ENCODE measurements at regions not wholly inside any gene's neighbourhood (a gene's known extent, or its start where the extent isn't known, plus 50 kb on each side); places are given as distances from the start of the nearest gene placed in this dataset.

DNA sequence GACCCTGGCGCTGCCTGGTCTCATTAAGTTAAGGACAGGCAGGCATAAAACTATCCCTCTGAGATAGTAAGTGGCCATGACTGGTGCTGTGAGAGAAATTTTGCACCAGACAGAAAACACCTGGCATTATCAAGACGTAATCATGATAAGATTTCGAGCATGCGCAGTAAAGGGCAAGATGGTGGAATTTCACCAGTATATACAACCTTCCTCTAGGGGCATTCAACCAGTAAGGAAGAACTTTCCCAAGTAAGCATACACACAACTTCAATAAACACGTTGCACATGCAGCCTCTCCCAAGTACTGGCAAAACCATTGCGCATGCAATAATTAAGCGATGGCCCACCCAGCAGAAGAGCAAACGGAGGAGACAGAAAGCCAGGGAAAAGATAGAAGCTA is 1376.4 kb upstream of the CRIM1 start:
- Histone ChIP-seq H3K36me3 (ENCODE audit: control insufficient read depth in 4 of 4, insufficient read depth in 3 of 4, low read depth in 1 of 4, low read length in 3 of 4) (no peaks in the 10 kb centered on the region), H3K4me1 (ENCODE audit: control insufficient read depth in 4 of 4, insufficient read depth in 4 of 4, low read length in 3 of 4) (no peaks in the 10 kb centered on the region), H3K9me3 (ENCODE audit: control insufficient read depth in 4 of 4, low read length in 3 of 4) (no peaks in the 10 kb centered on the region), H3K27me3 (ENCODE audit: control insufficient read depth in 4 of 4, insufficient read depth in 4 of 4, low read length in 3 of 4) (no peaks in the 10 kb centered on the region), H3K4me3 (ENCODE audit: low read depth in 1 of 3, low read length in 3 of 3) (no peak overlapping the region), H3K27ac (ENCODE audit: low read depth in 1 of 2, low read length in 2 of 2) (no peak overlapping the region), H3K9ac (ENCODE audit: low read depth in 1 of 2, low read length in 2 of 2) (no peak overlapping the region)
- WGBS, result 75% methylated on average over 8 of the region's 8 CpGs
- no peak for DNase-seq (ENCODE audit: low spot score)
- TF ChIP-seq HNF4A (conservative IDR thresholded peaks at IDR 0.05) (no peak), SP1 (IDR thresholded peaks at IDR 0.05) (no peak), TAF1 (conservative IDR thresholded peaks at IDR 0.05) (no peak), FOXA1 (IDR thresholded peaks at IDR 0.05) (no peak), GABPA (IDR thresholded peaks at IDR 0.05 in 1 of 2, conservative IDR thresholded peaks at IDR 0.05 in 1 of 2) (no peak), FOXA2 (IDR thresholded peaks at IDR 0.05) (no peak), YY1 (IDR thresholded peaks at IDR 0.05) (no peak), RAD21 (IDR thresholded peaks at IDR 0.05) (no peak), HNF4G (IDR thresholded peaks at IDR 0.05) (no peak), RXRA (IDR thresholded peaks at IDR 0.05) (no peak), EGR1 (IDR thresholded peaks at IDR 0.05; ENCODE audit: low read depth in 2 of 2) (no peak), JUND (IDR thresholded peaks at IDR 0.05) (no peak), REST (IDR thresholded peaks at IDR 0.05) (no peak)
- TF ChIP-seq, protein P1, sequence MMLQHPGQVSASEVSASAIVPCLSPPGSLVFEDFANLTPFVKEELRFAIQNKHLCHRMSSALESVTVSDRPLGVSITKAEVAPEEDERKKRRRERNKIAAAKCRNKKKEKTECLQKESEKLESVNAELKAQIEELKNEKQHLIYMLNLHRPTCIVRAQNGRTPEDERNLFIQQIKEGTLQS (IDR thresholded peaks at IDR 0.05), result no peak
- TF ChIP-seq, protein P2, sequence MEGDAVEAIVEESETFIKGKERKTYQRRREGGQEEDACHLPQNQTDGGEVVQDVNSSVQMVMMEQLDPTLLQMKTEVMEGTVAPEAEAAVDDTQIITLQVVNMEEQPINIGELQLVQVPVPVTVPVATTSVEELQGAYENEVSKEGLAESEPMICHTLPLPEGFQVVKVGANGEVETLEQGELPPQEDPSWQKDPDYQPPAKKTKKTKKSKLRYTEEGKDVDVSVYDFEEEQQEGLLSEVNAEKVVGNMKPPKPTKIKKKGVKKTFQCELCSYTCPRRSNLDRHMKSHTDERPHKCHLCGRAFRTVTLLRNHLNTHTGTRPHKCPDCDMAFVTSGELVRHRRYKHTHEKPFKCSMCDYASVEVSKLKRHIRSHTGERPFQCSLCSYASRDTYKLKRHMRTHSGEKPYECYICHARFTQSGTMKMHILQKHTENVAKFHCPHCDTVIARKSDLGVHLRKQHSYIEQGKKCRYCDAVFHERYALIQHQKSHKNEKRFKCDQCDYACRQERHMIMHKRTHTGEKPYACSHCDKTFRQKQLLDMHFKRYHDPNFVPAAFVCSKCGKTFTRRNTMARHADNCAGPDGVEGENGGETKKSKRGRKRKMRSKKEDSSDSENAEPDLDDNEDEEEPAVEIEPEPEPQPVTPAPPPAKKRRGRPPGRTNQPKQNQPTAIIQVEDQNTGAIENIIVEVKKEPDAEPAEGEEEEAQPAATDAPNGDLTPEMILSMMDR (IDR thresholded peaks at IDR 0.05; ENCODE audit: low read depth, low read length, missing input control), result no peak
- TF ChIP-seq, protein P3, sequence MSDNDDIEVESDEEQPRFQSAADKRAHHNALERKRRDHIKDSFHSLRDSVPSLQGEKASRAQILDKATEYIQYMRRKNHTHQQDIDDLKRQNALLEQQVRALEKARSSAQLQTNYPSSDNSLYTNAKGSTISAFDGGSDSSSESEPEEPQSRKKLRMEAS (IDR thresholded peaks at IDR 0.05), result no peak

DNA sequence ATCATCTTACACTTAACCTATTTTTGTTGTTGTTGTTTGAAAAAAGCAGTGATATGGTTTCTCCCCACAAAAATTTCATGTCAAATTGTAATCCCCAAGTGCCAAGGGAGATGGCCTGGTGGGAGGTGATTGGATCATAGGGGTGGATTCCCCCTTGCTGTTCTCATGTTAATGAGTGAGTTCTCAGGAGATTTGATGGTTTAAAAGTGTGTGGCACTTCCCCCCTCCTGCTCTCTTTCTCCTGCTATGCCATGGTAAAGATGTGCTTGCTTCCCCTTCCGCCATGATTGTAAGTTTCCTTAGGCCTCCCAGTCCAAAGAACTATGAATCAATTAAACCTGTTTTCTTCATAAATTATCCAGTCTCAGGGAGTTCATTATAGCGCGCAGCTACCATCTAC is 1362.7 kb upstream of the FAM98A start:
- H3K36me3 ChIP-seq (ENCODE audit: control insufficient read depth in 4 of 4, insufficient read depth in 3 of 4, low read depth in 1 of 4, low read length in 3 of 4), result no peaks in the 10 kb centered on the region
- 89% methylated on average over 3 of the region's 3 CpGs for WGBS

More for the DNA sequence above, 1362.7 kb upstream of the FAM98A start:
- DNase-seq (ENCODE audit: low spot score), result no peak
- Histone ChIP-seq H3K4me1 (ENCODE audit: control insufficient read depth in 4 of 4, insufficient read depth in 4 of 4, low read length in 3 of 4) (no peaks in the 10 kb centered on the region), H3K4me3 (ENCODE audit: low read depth in 1 of 3, low read length in 3 of 3) (no peak overlapping the region), H3K27ac (ENCODE audit: low read depth in 1 of 2, low read length in 2 of 2) (no peak overlapping the region), H3K27me3 (ENCODE audit: control insufficient read depth in 4 of 4, insufficient read depth in 4 of 4, low read length in 3 of 4) (no peaks in the 10 kb centered on the region), H3K9me3 (ENCODE audit: control insufficient read depth in 4 of 4, low read length in 3 of 4) (no peaks in the 10 kb centered on the region), H3K9ac (ENCODE audit: low read depth in 1 of 2, low read length in 2 of 2) (no peak overlapping the region)
- TF ChIP-seq FOXA1 (IDR thresholded peaks at IDR 0.05), result no peak
- no peak for TF ChIP-seq HNF4G (IDR thresholded peaks at IDR 0.05)
- TF ChIP-seq FOXA2 (IDR thresholded peaks at IDR 0.05), result no peak
- TF ChIP-seq NR2F2 (IDR thresholded peaks at IDR 0.05), result no peak
- no peak for TF ChIP-seq RXRA (IDR thresholded peaks at IDR 0.05)
- no peak for TF ChIP-seq REST (IDR thresholded peaks at IDR 0.05)
- no peak for TF ChIP-seq EGR1 (IDR thresholded peaks at IDR 0.05; ENCODE audit: low read depth in 2 of 2)
- TF ChIP-seq, protein P2 (IDR thresholded peaks at IDR 0.05; ENCODE audit: low read depth, low read length, missing input control), result no peak
- TF ChIP-seq RAD21 (IDR thresholded peaks at IDR 0.05), result no peak
- no peak for TF ChIP-seq HNF4A (conservative IDR thresholded peaks at IDR 0.05)
